Body of pancreas (tissue), 4 donors: ENCODE measurements at regions not wholly inside any gene's neighbourhood (a gene's known extent, or its start where the extent isn't known, plus 50 kb on each side); places are given as distances from the start of the nearest gene placed in this dataset.

Experiments
- POLR2A ChIP-seq, 3 donors: fragments of 450-650 bp; IDR thresholded peaks; one replicate each; pipeline ENCODE4 v1.6.1; 2016; ENCODE audit warnings: antibody characterized with exemption in 3 of 3, mild to moderate bottlenecking in 2 of 3
- TF ChIP-seq, protein P1 (sequence below), 7 experiments: fragments of 450-650 bp in 4 of 7; fragments of 200-600 bp in 3 of 7; sonication (generic) in 3 of 7; IDR thresholded peaks; one replicate each; pipeline ENCODE4 v1.5.1; 2016 to 2019; ENCODE audit warnings: antibody characterized with exemption in 7 of 7

- TF ChIP-seq, protein P1, sequence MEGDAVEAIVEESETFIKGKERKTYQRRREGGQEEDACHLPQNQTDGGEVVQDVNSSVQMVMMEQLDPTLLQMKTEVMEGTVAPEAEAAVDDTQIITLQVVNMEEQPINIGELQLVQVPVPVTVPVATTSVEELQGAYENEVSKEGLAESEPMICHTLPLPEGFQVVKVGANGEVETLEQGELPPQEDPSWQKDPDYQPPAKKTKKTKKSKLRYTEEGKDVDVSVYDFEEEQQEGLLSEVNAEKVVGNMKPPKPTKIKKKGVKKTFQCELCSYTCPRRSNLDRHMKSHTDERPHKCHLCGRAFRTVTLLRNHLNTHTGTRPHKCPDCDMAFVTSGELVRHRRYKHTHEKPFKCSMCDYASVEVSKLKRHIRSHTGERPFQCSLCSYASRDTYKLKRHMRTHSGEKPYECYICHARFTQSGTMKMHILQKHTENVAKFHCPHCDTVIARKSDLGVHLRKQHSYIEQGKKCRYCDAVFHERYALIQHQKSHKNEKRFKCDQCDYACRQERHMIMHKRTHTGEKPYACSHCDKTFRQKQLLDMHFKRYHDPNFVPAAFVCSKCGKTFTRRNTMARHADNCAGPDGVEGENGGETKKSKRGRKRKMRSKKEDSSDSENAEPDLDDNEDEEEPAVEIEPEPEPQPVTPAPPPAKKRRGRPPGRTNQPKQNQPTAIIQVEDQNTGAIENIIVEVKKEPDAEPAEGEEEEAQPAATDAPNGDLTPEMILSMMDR (IDR thresholded peaks at IDR 0.05): no peak
- no peak for TF ChIP-seq POLR2A (IDR thresholded peaks at IDR 0.05)
Observed at GRCh38 chr6:40961831-40962230, 77.2 kb downstream of the UNC5CL start.
